Activated CD8-positive, alpha-beta memory T cell treated with anti-CD3 and anti-CD28 coated beads for 1 hour (primary cell): ENCODE measurements at regions not wholly inside any gene's neighbourhood (a gene's known extent, or its start where the extent isn't known, plus 50 kb on each side); places are given as distances from the start of the nearest gene placed in this dataset.

Source experiments
- DNase-seq, 2 donors: peaks; one replicate each; pipeline ENCODE4 v3.0.0-alpha.2; 2020; ENCODE audit warnings: low read depth in 1 of 2; ENCODE audit errors: extremely low read depth in 1 of 2

- DNase-seq: no peak
These were observed 373.2 kb upstream of the TNRC6C start for GRCh38 chr17:77585142-77585860.

DNA sequence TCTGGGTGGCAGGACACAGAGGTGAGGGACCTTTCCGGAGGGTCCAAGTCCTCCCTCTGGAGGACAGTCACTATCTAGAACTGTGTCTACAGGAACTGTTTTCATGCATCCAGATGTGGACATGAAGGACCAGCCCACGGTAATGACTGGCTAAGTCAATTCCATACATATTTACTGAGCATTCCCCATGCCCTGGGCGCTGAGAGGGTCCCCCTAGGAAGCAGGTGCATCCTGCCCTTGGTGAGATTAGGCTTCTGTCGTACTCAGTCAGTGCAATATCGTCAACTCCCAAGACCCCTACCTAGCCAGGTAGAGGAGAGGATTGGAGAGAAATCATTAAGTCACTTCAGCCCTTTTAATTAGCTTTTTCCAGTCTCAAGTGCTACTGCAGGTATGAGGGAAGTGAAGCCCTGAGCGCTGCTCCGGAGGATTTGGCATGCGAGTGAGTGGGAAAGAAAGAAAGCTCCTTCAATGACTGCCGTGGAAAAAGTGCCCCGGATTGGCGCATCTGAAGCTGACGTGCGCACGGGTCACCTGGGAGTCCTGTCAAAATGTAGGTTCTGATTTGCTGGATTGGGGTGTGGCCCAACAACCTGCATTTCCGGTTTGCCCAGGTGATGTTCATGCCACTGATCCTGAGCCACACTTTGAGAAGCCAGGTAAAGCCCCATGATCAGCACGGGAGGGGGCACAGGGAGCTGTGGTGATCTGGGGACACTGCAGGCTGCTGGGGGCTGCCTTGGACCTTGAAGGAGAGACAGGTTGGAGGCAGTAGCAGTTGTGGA is 367.4 kb upstream of the TNRC6C start:
- DNase-seq: no peak

DNA sequence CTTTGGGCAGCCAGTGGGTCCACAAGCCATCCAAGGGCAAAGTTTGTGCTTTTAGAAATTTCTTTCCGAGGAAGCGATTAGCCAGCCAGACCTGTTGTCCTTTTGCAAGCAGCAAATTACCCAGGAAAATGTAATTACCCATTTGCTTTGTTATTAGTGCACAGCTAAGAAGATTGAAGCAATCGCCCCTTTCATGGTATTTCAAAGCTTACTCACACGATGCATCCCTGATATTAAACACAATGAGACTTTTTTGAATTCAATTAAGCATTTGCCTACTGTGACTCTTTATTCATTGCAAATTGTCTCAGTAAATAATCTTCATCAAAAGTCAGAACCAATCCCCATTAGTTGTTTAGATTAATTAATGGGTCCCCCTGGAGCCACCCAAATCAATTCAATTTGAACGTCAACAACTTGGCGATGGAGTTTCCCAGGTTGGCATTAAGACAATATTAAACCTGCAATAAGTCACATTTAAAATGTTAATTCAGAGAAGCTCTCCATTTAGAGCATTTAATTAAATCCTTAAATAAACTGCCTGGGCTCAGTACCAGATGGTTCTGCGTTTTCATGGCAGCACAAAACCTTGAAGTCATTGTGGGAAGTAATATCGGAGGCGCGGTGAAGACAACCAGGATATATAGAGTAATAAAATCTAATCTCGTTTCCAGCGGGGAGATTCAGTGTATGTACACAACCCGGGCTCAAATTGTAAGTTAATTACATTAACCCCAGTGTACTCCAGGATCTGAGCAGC is 366.2 kb upstream of the TNRC6C start:
- no peak for DNase-seq

DNA sequence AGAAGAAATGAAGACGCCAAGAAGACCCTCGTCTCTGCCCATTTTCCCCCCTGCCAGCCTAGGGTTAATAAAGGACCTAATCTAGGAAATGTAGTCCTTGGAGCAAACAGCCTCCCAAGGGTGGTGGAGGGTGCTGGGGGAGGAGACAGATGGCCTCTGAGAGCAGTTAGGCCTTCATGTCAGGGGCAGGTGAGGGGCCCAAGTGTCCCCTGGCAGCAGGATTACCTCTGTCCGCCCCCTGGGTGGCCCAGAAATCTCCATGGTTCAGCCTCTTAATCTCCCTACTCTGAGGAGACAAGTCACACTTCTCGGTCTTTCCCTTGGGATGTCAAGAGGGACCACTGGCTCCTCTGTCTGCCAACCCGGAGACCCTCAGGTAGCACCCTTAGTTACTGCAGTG is 365.4 kb upstream of the TNRC6C start:
- no peak for DNase-seq

DNA sequence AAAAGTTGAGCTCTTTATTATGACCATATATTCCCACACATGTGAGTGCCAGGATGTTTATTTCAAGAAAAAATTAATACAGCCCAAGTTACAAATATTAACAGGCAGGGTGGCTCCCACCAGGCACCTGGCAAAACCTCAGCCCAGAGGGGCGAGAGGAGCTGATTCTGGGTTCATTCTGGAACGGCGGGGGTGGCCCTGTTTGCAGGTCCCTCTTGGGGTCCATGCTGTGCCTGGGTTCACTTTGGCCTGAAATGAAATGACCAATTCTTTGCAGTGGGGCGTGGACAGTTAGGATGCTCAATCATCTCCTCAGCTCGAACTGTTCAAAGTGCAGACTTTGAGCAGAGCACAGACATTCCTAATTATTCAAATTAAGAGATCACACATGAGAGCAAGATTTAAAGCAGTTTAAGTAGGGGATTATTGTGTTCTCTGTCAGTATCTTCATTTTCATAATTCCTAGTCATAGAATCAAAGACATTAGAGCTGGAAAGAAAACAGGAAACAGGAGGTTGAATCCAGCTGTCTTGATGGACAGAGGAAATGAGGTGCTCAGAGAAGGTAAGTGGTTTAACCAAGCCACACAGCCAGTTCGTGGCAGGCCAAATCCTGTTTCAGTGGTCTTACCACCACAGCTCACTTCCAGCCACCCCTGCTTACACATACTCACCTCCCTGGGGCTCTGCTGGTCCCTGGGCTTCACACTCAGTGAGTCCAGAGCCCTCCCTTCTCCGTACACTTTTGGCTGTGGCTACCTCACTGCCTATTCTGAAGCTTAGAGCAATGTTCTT is 363.9 kb upstream of the TNRC6C start:
- no peak for DNase-seq

DNA sequence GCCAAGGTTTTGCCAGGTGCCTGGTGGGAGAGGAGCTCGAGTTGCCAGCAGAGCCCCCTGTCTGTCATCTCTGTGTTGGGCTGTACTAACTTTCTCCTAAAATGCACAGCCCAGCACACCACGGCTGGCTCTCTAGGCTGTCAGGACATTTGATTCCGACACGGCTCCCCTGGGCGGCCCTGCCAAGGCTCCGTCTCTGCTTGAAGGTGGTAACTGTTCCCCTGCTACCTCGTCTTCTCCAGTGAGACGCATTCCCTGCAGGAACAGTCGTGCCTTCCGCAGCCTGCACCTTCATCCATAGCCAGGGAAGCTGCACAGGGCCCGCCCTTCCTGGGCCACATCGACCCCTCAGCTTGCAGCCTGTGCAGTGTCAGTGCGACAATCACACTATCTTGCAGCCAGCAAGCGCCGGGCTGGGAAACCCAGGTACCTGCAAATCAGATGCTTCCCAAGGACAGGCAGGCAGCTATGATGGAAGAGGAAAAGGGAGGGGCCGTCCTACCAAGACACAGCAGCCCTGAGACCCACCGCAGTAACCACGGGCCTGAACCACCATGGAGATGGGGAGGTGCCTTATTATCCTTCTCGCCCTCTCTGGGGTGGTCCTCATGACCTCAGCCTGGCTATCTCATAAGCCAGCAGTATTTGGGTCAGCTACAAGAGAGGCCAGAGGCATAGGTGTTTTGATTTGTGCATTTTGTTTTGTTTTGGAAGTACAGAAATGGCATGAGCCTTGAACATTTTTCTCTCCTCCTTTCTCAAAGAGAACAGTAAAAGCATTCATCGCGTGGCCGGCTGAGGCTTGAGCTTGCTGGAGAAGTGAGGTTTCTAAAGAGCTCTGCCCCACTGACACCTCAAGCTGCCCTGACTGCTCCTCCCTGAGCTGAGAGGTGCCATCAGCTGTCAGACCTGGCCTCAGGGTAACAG is 361.7 kb upstream of the TNRC6C start:
- no peak for DNase-seq

DNA sequence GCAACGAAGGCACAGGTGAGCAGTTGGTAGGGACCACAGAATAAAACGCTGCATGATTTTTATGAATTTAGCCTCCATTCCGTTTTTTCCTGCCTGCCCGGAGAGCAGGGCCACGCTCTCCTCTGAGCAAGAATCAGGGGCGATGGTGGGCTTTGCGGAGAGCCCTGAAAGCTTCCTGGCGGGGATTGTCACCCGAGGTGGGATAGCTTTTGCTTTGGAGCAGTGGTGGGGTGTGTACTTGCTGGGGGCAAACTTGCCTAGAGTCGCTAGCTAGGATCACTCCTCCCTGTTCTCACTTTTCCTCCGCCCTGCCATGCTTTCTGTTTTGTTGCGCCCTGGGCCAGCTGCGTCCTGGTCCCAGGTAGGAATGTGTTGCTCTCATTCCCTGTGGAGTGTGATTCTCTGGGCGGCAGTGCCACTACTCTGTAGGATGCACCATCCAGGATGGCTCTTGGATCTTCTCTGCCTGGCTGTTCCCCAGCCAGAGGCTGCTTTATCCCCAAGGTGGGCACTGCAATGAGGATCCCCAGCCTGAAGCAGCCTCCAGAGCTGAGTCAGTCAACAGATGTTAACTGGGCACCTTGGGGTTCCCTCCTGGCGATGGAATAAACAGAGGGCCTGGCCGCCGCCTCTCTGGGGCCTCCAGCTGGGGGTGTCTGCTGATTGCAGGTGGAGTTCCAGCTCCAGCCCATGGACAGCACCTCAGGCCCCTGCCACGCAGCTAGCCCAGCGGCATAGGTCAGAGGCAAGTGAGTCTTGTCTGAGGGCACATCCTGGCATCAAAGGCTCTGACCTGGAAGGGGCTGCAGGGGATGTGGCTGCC is 360.9 kb upstream of the TNRC6C start:
- no peak for DNase-seq

GRCh38 chr17:77598241-77598620 is 360.3 kb upstream of the TNRC6C start:
- DNase-seq: no peak

DNA sequence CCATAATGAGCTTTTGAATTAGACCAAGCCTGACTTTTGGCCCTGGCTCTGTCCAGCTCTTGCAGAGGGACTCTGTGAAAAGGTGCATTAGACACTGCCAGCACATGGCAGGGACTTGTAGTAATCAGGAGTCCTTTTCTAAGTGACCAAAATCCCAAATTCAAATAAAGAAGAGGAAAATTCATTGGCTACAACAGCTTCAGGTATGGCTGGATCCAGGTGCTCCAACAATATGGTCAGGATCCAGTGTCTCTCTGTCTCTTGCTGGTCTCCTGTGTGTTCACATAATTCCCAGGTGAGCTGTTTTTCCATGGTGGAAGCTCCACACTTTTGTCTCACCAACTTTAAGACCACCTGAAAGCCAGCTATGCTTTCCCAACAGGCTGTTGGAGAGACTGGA is 358.8 kb upstream of the TNRC6C start:
- DNase-seq: no peak

- DNase-seq: no peak
These were observed 358.2 kb upstream of the TNRC6C start for GRCh38 chr17:77600346-77600745.

DNA sequence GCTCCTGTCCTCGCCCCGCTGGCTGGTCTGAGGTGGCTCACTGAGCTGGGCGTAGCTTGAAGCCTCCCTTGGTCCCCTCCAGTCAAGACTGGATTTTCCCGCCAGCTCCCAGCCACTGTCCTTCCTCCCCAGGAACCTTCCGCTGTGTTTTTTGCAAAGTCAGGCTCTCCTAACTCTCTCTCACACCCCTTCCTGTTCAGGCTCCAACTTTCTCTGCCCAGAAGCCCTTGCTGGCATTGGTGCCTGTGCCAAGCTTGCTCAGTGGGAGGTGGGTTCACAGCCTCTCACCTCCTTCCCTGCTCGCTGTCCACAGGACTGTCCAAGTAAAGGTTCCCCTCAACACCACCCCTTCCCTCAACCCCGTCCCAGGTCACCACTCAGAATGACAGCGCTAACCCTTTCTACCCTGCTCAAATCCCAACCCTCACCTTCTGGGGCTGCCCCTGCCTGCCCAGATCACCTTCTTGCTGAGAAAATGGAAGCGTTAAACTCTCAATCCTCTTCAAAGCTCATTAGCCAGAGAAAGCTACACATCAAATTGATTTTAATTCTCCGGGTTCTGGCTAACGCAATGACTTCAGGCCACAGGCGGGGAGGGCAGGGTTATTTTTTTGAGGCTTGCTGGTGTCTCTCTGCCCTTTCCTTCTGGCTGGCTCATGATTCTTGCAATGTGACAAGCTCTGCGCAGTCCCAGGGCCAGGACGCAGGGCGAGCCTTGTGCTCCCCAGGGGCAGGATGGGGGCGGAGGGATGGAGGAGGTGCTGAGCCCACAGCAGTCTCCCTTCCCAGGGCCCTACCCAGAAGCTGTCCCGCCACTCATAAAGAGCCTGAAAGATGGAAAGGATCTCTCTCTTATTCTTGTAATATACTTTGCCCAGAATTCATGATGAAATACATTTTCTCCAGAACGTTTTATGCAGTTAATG is 357.2 kb upstream of the TNRC6C start:
- no peak for DNase-seq

- no peak for DNase-seq
These were observed 356.3 kb upstream of the TNRC6C start for GRCh38 chr17:77602062-77602746.

DNA sequence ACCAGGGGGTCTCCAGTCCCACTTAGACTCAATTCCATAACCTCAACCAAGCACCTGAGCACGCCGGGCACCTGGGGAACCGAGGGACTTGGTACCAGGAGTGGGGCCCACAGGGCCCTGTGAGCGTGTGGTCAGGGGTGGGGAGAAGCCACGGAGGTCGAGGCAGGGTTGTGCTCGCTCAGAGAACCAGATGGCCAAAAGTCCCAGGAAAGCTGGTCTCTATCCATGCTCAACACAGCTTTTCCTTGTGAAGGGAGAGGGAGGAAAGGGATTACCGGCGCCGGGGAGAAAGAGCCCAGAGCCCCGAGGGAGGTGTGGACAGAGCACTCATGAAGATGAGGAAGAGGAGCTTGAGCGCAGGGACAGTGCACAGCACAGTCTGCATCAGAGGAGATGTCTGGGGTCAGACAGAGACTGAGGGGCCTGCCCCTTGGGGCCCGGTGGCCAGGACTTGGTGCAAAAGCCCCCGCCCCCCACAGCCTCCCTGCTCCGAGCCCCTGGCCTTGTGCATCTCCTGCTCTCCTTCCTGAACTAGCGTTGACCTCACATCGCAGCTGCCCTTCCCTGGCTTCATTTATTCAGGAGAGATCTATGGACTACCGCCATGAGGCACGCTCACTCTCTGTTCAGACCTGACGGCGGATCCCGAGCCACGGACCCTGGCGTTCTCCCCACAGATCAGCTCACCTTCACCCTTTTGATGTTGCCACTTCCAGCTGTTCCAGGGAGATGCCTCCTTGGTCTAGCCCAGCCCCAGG is 355.4 kb upstream of the TNRC6C start:
- no peak for DNase-seq

GRCh38 chr17:77604301-77604972 is 354.1 kb upstream of the TNRC6C start:
- DNase-seq: no peak

DNA sequence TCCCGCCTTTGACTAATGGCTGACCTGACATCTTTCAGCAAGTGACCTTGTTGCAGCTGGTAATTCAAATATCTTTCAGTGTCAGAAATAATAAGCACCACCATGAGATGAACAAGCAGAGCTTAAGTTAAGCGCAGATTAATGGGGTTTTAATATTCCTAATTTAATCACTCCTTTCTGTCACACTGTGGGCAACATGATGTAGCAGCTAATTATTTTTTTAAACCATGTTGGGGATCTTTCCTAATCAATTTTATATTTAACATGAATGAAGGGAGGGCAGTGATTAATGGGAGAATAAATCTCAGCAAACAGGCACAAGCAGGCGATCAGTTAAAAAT is 353.6 kb upstream of the TNRC6C start:
- DNase-seq: no peak

DNA sequence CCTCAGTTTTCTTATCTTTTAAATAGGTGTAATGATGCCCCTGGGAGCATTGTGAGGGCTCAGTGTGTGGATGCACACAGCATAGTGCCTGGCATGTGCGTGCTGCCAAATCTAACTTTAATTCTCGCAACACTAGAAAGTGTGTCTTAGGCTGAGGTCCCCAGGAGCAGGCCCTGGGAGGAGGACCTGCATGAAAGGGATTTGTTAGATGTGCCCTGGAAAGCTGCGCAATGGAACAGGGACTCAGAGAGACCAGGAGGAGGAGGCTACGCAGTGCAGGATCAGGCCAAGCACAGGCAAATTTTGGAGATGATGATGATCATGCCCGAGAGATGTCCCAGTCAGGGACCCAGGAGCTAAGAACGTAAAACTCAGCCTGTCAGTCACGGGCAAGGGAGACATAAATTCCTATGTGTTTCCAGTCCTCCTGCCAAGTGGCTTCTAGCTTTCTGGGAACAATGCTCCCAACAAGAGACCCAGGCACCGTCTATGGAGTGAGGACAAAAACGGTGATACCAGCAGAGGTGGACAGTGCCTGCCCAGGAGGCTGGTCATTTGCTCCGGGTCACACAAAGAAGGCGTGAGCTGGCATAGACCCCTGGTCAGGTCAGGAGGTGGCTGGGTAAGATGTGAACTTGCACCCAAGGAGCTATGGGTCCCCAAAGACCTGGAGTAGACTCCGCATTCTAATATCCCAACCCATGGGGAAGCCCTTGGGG is 352.2 kb upstream of the TNRC6C start:
- no peak for DNase-seq
